ENCODE measurements at regions not wholly inside any gene's neighbourhood (a gene's known extent, or its start where the extent isn't known, plus 50 kb on each side); places are given as distances from the start of the nearest gene placed in this dataset.

- TF ChIP-seq ZSCAN29 (IDR thresholded peaks at IDR 0.05): no peak
- TF ChIP-seq NR2C2 (IDR thresholded peaks at IDR 0.05; ENCODE audit: borderline replicate concordance, control insufficient read depth, insufficient read length, low read depth): no peak
- TF ChIP-seq, protein P1, sequence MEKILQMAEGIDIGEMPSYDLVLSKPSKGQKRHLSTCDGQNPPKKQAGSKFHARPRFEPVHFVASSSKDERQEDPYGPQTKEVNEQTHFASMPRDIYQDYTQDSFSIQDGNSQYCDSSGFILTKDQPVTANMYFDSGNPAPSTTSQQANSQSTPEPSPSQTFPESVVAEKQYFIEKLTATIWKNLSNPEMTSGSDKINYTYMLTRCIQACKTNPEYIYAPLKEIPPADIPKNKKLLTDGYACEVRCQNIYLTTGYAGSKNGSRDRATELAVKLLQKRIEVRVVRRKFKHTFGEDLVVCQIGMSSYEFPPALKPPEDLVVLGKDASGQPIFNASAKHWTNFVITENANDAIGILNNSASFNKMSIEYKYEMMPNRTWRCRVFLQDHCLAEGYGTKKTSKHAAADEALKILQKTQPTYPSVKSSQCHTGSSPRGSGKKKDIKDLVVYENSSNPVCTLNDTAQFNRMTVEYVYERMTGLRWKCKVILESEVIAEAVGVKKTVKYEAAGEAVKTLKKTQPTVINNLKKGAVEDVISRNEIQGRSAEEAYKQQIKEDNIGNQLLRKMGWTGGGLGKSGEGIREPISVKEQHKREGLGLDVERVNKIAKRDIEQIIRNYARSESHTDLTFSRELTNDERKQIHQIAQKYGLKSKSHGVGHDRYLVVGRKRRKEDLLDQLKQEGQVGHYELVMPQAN (conservative IDR thresholded peaks at IDR 0.05): no peak
- TF ChIP-seq SRF (IDR thresholded peaks at IDR 0.05; ENCODE audit: low read depth in 2 of 2, low read length in 2 of 2): no peak
- TF ChIP-seq BACH1 (IDR thresholded peaks at IDR 0.05; ENCODE audit: borderline replicate concordance): no peak
- TF ChIP-seq, protein P2, sequence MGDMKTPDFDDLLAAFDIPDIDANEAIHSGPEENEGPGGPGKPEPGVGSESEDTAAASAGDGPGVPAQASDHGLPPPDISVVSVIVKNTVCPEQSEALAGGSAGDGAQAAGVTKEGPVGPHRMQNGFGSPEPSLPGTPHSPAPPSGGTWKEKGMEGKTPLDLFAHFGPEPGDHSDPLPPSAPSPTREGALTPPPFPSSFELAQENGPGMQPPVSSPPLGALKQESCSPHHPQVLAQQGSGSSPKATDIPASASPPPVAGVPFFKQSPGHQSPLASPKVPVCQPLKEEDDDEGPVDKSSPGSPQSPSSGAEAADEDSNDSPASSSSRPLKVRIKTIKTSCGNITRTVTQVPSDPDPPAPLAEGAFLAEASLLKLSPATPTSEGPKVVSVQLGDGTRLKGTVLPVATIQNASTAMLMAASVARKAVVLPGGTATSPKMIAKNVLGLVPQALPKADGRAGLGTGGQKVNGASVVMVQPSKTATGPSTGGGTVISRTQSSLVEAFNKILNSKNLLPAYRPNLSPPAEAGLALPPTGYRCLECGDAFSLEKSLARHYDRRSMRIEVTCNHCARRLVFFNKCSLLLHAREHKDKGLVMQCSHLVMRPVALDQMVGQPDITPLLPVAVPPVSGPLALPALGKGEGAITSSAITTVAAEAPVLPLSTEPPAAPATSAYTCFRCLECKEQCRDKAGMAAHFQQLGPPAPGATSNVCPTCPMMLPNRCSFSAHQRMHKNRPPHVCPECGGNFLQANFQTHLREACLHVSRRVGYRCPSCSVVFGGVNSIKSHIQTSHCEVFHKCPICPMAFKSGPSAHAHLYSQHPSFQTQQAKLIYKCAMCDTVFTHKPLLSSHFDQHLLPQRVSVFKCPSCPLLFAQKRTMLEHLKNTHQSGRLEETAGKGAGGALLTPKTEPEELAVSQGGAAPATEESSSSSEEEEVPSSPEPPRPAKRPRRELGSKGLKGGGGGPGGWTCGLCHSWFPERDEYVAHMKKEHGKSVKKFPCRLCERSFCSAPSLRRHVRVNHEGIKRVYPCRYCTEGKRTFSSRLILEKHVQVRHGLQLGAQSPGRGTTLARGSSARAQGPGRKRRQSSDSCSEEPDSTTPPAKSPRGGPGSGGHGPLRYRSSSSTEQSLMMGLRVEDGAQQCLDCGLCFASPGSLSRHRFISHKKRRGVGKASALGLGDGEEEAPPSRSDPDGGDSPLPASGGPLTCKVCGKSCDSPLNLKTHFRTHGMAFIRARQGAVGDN (IDR thresholded peaks at IDR 0.05): no peak
- no peak for TF ChIP-seq POLR2AphosphoS5 (IDR thresholded peaks at IDR 0.05; ENCODE audit: low read length)
- TF ChIP-seq EZH2 (IDR thresholded peaks at IDR 0.05; ENCODE audit: borderline replicate concordance, control insufficient read depth, low read depth, low read length): no peak
- TF ChIP-seq SP1 (IDR thresholded peaks at IDR 0.05; ENCODE audit: low read depth, low read length): no peak
Measured at GRCh38 chr15:31555022-31555421, 228.4 kb downstream of the KLF13 start.

Measured in GM12878 (cell line).